Cardiac muscle cell (in vitro differentiated cells and primary cell): ENCODE measurements at regions not wholly inside any gene's neighbourhood (a gene's known extent, or its start where the extent isn't known, plus 50 kb on each side); places are given as distances from the start of the nearest gene placed in this dataset.

Source experiments
- DNase-seq, 2 donors: peaks; one replicate each; pipeline versions ENCODE4 v3.0.0 to v3.0.0-alpha.2; 2010 to 2017; ENCODE audit warnings: low read depth in 1 of 2, low spot score in 1 of 2
- H3K27ac ChIP-seq: fragments of 200-600 bp; sonication (generic); 2 replicates; pipeline ENCODE4 v1.5.1; 2016
- H3K27me3 ChIP-seq: fragments of 200-600 bp; sonication (generic); 2 replicates; pipeline ENCODE4 v1.6.0; 2016; ENCODE audit warnings: control low read depth
- H3K36me3 ChIP-seq: fragments of 200-600 bp; sonication (generic); 2 replicates; pipeline ENCODE4 v1.5.1; 2016; ENCODE audit warnings: control low read depth
- H3K4me1 ChIP-seq: fragments of 200-600 bp; sonication (generic); 2 replicates; pipeline ENCODE4 v1.8.1; 2017; ENCODE audit warnings: low read depth, mild to moderate bottlenecking, mixed run types
- H3K4me3 ChIP-seq: fragments of 200-600 bp; sonication (generic); 2 replicates; pipeline ENCODE4 v1.5.1; 2016; ENCODE audit warnings: mild to moderate bottlenecking
- H3K9me3 ChIP-seq: fragments of 200-600 bp; sonication (generic); 2 replicates; pipeline ENCODE4 v1.5.1; 2017; ENCODE audit warnings: low read depth, mild to moderate bottlenecking, control low read depth
- TF ChIP-seq, protein P1 (sequence below): IDR thresholded peaks from 2 replicates; pipeline ENCODE4 v1.5.1; 2012; ENCODE audit warnings: low read depth, mild to moderate bottlenecking, low read length

DNA sequence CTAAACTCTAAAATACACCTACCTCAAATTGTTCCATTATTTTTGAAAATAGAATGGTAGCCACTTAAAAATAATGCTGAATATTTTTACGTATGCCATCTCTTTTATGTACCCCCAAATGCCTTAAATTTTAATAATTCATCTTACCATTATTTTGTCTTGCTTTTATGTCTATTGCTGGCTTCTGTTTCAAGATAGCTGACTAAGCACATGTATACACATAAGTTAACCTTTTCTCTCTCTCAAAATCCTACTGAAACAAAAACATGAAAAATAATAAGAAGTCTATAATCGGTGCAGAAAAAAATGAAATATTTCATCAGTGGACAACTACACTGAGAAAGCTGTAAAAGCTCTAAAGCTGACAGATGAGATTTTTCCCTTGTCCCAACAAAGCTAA is 652.0 kb upstream of the ZNF608 start:
- no peak overlapping the region for H3K4me3 ChIP-seq
- TF ChIP-seq, protein P1, sequence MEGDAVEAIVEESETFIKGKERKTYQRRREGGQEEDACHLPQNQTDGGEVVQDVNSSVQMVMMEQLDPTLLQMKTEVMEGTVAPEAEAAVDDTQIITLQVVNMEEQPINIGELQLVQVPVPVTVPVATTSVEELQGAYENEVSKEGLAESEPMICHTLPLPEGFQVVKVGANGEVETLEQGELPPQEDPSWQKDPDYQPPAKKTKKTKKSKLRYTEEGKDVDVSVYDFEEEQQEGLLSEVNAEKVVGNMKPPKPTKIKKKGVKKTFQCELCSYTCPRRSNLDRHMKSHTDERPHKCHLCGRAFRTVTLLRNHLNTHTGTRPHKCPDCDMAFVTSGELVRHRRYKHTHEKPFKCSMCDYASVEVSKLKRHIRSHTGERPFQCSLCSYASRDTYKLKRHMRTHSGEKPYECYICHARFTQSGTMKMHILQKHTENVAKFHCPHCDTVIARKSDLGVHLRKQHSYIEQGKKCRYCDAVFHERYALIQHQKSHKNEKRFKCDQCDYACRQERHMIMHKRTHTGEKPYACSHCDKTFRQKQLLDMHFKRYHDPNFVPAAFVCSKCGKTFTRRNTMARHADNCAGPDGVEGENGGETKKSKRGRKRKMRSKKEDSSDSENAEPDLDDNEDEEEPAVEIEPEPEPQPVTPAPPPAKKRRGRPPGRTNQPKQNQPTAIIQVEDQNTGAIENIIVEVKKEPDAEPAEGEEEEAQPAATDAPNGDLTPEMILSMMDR = no peak
- no peak for DNase-seq
- no peaks in the 10 kb centered on the region for H3K9me3 ChIP-seq
- no peaks in the 10 kb centered on the region for H3K36me3 ChIP-seq
- no peaks in the 10 kb centered on the region for H3K27me3 ChIP-seq
- H3K27ac ChIP-seq = peak overlapping the region; percentile 91
- H3K4me1 ChIP-seq = peaks cover 24% of the 10 kb centered on the region

DNA sequence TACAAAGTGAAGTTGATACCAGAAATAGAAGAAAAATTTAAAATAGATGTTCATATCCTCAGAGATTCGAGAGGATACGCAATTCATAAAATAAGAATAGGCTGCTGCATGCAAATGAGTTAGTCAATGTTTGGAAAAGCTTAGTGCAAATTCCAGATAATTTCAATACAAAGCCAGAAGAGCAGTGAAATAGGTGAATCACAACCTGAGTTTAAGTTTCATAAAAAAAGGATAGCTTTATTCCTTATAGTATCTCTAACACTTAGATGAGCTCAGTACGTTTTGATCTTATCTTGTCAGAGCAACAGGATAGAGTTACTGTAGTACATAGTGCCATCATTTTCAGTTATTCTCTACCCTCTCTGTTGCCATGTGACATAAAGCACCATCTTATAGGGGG is 653.4 kb upstream of the ZNF608 start:
- H3K27ac ChIP-seq = peak overlapping the region; percentile 7

DNA sequence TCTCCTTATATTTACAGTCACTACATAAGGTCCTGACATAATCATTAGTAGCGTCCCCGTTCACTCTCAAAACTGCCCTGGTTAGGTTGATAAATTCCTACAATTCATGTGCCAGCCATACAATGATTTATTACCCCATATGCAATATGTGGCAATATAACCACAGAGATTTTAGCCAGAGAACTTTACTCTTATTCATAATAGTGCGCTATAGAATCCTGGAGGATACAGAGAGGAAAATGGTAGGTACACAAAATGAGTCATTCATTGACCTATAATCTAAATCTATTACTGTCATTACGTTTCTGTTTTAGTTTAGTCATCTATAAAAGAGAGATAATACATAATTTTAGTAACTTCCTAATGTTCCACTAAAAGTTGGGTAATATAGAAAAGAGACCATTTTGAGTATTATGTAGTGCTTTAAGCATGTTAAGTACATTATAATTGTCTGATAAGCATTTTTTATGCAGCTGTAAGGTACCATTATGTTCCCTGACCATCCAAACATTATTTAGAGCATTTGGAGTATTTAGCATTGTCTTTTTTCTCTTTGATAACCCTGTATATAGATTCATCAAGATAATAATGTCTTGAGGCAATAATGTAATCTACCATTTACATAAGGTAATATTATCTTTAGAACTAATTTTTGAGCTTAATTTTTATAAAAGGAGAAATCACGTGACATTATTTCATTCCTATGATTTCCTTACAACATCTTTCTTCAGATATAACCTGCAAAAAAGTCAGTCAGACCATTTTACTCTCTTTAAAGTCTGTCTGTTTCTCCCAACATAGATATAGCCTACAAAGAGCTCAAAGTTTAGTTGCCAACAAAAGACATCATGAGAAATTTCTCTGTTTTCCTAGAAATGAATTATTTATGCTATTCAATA is 655.5 kb upstream of the ZNF608 start:
- no peaks in the 10 kb centered on the region for H3K27me3 ChIP-seq
- H3K4me3 ChIP-seq = no peak overlapping the region
- H3K36me3 ChIP-seq = no peaks in the 10 kb centered on the region
- peak in 1 of 2 donors; percentile 36 for DNase-seq
- peaks cover 26% of the 10 kb centered on the region for H3K4me1 ChIP-seq
- no peaks in the 10 kb centered on the region for H3K9me3 ChIP-seq
- no peak overlapping the region for H3K27ac ChIP-seq
- TF ChIP-seq, protein P1 = no peak

More for the DNA sequence above, 653.4 kb upstream of the ZNF608 start:
- no peak for DNase-seq
- TF ChIP-seq, protein P1 = no peak
- no peaks in the 10 kb centered on the region for H3K9me3 ChIP-seq
- H3K4me1 ChIP-seq = peaks cover 24% of the 10 kb centered on the region
- H3K4me3 ChIP-seq = no peak overlapping the region
- no peaks in the 10 kb centered on the region for H3K27me3 ChIP-seq
- no peaks in the 10 kb centered on the region for H3K36me3 ChIP-seq

DNA sequence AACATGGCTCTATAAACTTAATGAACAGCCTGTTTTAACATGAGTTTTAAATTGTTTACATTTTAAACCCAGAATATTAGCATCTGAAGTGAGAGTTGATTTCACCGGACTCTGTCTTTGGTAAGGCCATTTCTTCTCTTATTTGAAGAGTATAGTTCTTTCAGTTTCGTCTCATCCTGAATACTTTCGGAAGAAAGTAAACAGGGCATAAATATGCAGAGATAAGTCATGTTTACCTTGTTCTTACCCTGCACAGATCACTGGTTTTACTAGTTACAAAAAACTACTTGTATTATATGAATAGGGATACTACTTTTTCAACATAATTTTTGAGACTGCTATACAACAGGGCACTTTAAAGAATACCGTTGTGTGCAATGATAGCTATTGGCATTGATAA is 656.3 kb upstream of the ZNF608 start:
- no peaks in the 10 kb centered on the region for H3K27me3 ChIP-seq
- H3K27ac ChIP-seq = no peak overlapping the region
- H3K4me3 ChIP-seq = no peak overlapping the region
- no peaks in the 10 kb centered on the region for H3K36me3 ChIP-seq
- H3K9me3 ChIP-seq = no peaks in the 10 kb centered on the region
- no peak for DNase-seq
- TF ChIP-seq, protein P1 = no peak
- peaks cover 34% of the 10 kb centered on the region for H3K4me1 ChIP-seq

DNA sequence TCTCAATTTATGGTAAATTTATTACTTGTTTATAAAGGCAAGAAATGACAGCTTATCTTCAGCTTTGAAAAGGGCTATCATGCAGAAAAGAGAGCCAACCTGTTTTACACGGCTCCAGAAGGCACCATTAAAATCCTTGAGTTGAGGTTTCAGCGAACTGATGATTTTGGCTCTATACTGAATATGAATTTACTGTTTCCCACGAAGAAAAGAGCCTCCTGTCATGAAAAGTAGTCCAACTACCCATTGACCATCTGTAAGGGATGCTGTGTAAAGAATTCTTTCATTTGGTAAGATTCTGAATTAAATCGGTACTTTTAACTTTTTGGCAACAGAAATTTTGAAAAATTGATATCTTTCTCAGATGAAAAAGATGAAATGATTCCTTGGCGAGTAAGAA is 657.6 kb upstream of the ZNF608 start:
- Histone ChIP-seq H3K27me3 (no peaks in the 10 kb centered on the region), H3K36me3 (no peaks in the 10 kb centered on the region), H3K4me3 (no peak overlapping the region), H3K4me1 (peaks cover 35% of the 10 kb centered on the region), H3K9me3 (no peaks in the 10 kb centered on the region), H3K27ac (no peak overlapping the region)
- DNase-seq = no peak
- TF ChIP-seq, protein P1 = no peak
